ENCODE measurements at regions not wholly inside any gene's neighbourhood (a gene's known extent, or its start where the extent isn't known, plus 50 kb on each side); places are given as distances from the start of the nearest gene placed in this dataset.

- DNase-seq (ENCODE audit: low spot score): no peak
Measured at GRCh38 chr21:36532769-36533467, 53.0 kb upstream of the CLDN14 start.

GRCh38 chr21:36533468-36533848, 53.5 kb upstream of the CLDN14 start:
- no peak for DNase-seq (ENCODE audit: low spot score)

- no peak for DNase-seq (ENCODE audit: low spot score)
Measured at GRCh38 chr21:36534656-36535055, 54.7 kb upstream of the CLDN14 start.

- no peak for DNase-seq (ENCODE audit: low spot score)
Measured at GRCh38 chr21:36535618-36536241, 55.8 kb upstream of the CLDN14 start.

GRCh38 chr21:36538761-36539160, 58.8 kb upstream of the CLDN14 start:
- DNase-seq (ENCODE audit: low spot score): no peak

GRCh38 chr21:36539434-36540150, 59.7 kb upstream of the CLDN14 start:
- no peak for DNase-seq (ENCODE audit: low spot score)

- no peak for DNase-seq (ENCODE audit: low spot score)
Measured at GRCh38 chr21:36540700-36541099, 60.8 kb upstream of the CLDN14 start.

- DNase-seq (ENCODE audit: low spot score): no peak
Measured at GRCh38 chr21:36541721-36542139, 61.8 kb upstream of the CLDN14 start.

- no peak for DNase-seq (ENCODE audit: low spot score)
Measured at GRCh38 chr21:36542312-36543101, 62.6 kb upstream of the CLDN14 start.

- DNase-seq (ENCODE audit: low spot score): no peak
Measured at GRCh38 chr21:36543924-36544323, 64.0 kb upstream of the CLDN14 start.

GRCh38 chr21:36544545-36544944, 64.6 kb upstream of the CLDN14 start:
- DNase-seq (ENCODE audit: low spot score): no peak

- no peak for DNase-seq (ENCODE audit: low spot score)
Measured at GRCh38 chr21:36545776-36546511, 66.0 kb upstream of the CLDN14 start.

GRCh38 chr21:36547464-36547863, 67.5 kb upstream of the CLDN14 start:
- DNase-seq (ENCODE audit: low spot score): no peak

- no peak for DNase-seq (ENCODE audit: low spot score)
Measured at GRCh38 chr21:36548866-36549265, 68.9 kb upstream of the CLDN14 start.

- no peak for DNase-seq (ENCODE audit: low spot score)
Measured at GRCh38 chr21:36549470-36549869, 69.5 kb upstream of the CLDN14 start.

GRCh38 chr21:36550761-36551160, 70.8 kb upstream of the CLDN14 start:
- DNase-seq (ENCODE audit: low spot score): no peak

GRCh38 chr21:36551321-36551720, 71.4 kb upstream of the CLDN14 start:
- no peak for DNase-seq (ENCODE audit: low spot score)

GRCh38 chr21:36551731-36552433, 72.0 kb upstream of the CLDN14 start:
- DNase-seq (ENCODE audit: low spot score): no peak

GRCh38 chr21:36552434-36552785, 72.5 kb upstream of the CLDN14 start:
- no peak for DNase-seq (ENCODE audit: low spot score)

GRCh38 chr21:36553406-36553805, 73.5 kb upstream of the CLDN14 start:
- no peak for DNase-seq (ENCODE audit: low spot score)
